Panc1 (cell line): ENCODE measurements at regions not wholly inside any gene's neighbourhood (a gene's known extent, or its start where the extent isn't known, plus 50 kb on each side); places are given as distances from the start of the nearest gene placed in this dataset.

Source experiments
- CTCF ChIP-seq: fragments of 450-650 bp; IDR thresholded peaks from 2 replicates; pipeline ENCODE4 v1.5.1; 2017; ENCODE audit warnings: mild to moderate bottlenecking
- POLR2AphosphoS5 ChIP-seq: IDR thresholded peaks from 2 replicates; pipeline ENCODE4 v1.6.1; 2012; ENCODE audit warnings: mild to moderate bottlenecking, low read depth, low read length, moderate library complexity
- REST ChIP-seq, 2 experiments: IDR thresholded peaks; 2 replicates each; pipeline ENCODE4 v1.6.1; 2011 to 2012; ENCODE audit warnings: low read depth in 2 of 2, control low read depth in 1 of 2, low read length in 1 of 2, mild to moderate bottlenecking in 1 of 2, moderate library complexity in 1 of 2; ENCODE audit not compliant: insufficient read depth in 1 of 2
- SIN3A ChIP-seq: IDR thresholded peaks from 2 replicates; pipeline ENCODE4 v1.6.1; 2012; ENCODE audit warnings: low read depth, mild to moderate bottlenecking, low read length, moderate library complexity, borderline replicate concordance; ENCODE audit not compliant: insufficient read depth

GRCh38 chr3:84905556-84905920, 53.3 kb upstream of the CADM2 start:
- TF ChIP-seq CTCF = no peak
- no peak for TF ChIP-seq REST (IDR thresholded peaks at IDR 0.05; ENCODE audit: insufficient read depth in 1 of 2, low read depth in 2 of 2, low read length in 1 of 2)
- no peak for TF ChIP-seq SIN3A
- TF ChIP-seq POLR2AphosphoS5 = no peak
